ENCODE measurements at regions not wholly inside any gene's neighbourhood (a gene's known extent, or its start where the extent isn't known, plus 50 kb on each side); places are given as distances from the start of the nearest gene placed in this dataset.

- Histone ChIP-seq H3K27me3 (ENCODE audit: control insufficient read depth, insufficient read depth, low read length) (no peaks in the 10 kb centered on the region), H3K4me3 (ENCODE audit: low read depth, low read length) (no peak overlapping the region), H3K9me3 (ENCODE audit: control insufficient read depth, insufficient read depth, low read length) (no peaks in the 10 kb centered on the region), H3K27ac (ENCODE audit: low read depth, low read length) (no peak overlapping the region)
- ChIA-PET POLR2A (no interaction called here), CTCF (interaction anchor here (1.0 kb wide), 1 partner anchor 259 kb away, joined by 3 read pairs; no protein-coding TSS in a partner anchor)
- no peak for DNase-seq (ENCODE audit: low read depth, low spot score)
- TF ChIP-seq, protein P1, sequence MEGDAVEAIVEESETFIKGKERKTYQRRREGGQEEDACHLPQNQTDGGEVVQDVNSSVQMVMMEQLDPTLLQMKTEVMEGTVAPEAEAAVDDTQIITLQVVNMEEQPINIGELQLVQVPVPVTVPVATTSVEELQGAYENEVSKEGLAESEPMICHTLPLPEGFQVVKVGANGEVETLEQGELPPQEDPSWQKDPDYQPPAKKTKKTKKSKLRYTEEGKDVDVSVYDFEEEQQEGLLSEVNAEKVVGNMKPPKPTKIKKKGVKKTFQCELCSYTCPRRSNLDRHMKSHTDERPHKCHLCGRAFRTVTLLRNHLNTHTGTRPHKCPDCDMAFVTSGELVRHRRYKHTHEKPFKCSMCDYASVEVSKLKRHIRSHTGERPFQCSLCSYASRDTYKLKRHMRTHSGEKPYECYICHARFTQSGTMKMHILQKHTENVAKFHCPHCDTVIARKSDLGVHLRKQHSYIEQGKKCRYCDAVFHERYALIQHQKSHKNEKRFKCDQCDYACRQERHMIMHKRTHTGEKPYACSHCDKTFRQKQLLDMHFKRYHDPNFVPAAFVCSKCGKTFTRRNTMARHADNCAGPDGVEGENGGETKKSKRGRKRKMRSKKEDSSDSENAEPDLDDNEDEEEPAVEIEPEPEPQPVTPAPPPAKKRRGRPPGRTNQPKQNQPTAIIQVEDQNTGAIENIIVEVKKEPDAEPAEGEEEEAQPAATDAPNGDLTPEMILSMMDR (IDR thresholded peaks at IDR 0.05; ENCODE audit: low read depth, low read length), result no peak
Measured at GRCh38 chr3:152097120-152097519, 171.6 kb upstream of the MBNL1 start.

DNA sequence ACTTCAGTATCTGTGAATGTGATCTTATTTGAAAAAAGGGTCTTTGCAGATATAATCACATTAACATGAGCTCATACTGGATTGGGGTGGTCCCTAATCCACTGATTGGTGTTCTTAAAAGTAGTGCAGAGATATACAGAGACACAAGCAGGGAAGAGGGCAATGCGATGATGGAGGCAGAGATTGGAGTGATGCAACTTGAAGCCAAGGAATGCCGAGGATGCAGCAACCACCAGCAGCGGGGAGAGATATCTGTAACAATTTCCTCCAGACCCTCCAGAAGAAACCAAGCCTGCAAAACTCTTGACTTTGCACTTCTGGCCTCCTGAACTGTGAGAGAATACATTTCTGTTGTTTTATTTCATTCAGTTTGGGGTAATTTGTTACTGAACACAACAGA is 171.0 kb upstream of the MBNL1 start:
- H3K27ac ChIP-seq (ENCODE audit: low read depth, low read length), result no peak overlapping the region
- TF ChIP-seq, protein P1 (IDR thresholded peaks at IDR 0.05; ENCODE audit: low read depth, low read length), result no peak
- POLR2A ChIA-PET, result no interaction called here
- DNase-seq (ENCODE audit: low read depth, low spot score), result no peak
- no peak overlapping the region for H3K4me3 ChIP-seq (ENCODE audit: low read depth, low read length)
- H3K27me3 ChIP-seq (ENCODE audit: control insufficient read depth, insufficient read depth, low read length), result no peaks in the 10 kb centered on the region
- CTCF ChIA-PET, result no interaction called here
- no peaks in the 10 kb centered on the region for H3K9me3 ChIP-seq (ENCODE audit: control insufficient read depth, insufficient read depth, low read length)

DNA sequence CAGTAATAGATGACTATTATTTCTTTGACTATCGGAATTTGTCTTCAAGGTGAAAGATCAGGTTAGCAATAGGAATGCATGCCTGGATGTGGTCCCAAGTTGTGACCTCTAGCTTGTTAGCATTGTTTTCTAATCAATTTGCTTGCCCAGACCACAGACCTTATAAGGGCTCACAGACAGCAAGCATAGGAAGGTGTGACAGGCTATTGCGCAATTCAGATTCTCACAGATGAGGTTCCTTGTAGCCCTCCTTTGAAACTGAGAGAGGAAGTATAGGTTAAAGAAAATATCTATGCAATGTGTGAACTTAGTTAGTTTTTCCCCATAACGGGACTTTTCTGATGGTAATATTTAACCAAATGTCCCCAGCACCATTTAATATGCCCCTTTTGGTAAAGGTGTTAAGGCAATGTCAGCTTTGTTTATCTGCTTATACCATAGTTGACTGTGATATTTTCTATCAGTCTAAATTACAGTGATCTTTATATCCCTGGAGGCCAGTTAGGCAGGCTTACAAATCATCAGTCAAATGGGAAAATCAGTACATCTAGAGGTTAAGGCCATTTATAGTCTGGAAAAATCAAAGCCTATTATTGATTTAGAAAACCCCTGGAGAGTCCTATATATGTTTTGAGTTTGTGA is 168.1 kb upstream of the MBNL1 start:
- POLR2A ChIA-PET, result no interaction called here
- CTCF ChIA-PET, result no interaction called here
- H3K27me3 ChIP-seq (ENCODE audit: control insufficient read depth, insufficient read depth, low read length), result no peaks in the 10 kb centered on the region
- no peak overlapping the region for H3K27ac ChIP-seq (ENCODE audit: low read depth, low read length)
- no peaks in the 10 kb centered on the region for H3K9me3 ChIP-seq (ENCODE audit: control insufficient read depth, insufficient read depth, low read length)
- no peak overlapping the region for H3K4me3 ChIP-seq (ENCODE audit: low read depth, low read length)
- DNase-seq (ENCODE audit: low read depth, low spot score), result no peak
- TF ChIP-seq, protein P1 (IDR thresholded peaks at IDR 0.05; ENCODE audit: low read depth, low read length), result no peak

DNA sequence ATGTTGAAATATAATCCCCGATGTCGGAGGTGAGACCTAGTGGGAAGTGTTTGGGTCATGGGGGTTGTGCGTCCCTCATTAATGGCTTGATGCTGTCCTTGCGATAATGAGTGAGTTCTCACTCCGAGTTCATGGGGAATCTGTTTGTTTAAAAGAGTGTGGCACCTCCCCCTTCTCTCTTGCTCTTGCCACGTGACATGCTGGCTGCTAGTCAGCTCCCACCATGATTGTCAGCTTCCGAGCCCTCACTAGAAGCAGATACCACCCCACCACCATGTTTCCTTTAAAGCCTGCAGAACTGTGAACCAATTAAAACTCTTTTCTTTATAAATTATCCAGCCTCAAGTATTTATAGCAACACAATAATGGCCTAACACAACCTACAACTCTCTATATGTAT is 166.3 kb upstream of the MBNL1 start:
- POLR2A ChIA-PET, result no interaction called here
- CTCF ChIA-PET, result no interaction called here
- Histone ChIP-seq H3K27ac (ENCODE audit: low read depth, low read length) (no peak overlapping the region), H3K27me3 (ENCODE audit: control insufficient read depth, insufficient read depth, low read length) (no peaks in the 10 kb centered on the region), H3K4me3 (ENCODE audit: low read depth, low read length) (no peak overlapping the region), H3K9me3 (ENCODE audit: control insufficient read depth, insufficient read depth, low read length) (no peaks in the 10 kb centered on the region)
- no peak for DNase-seq (ENCODE audit: low read depth, low spot score)
- TF ChIP-seq, protein P1 (IDR thresholded peaks at IDR 0.05; ENCODE audit: low read depth, low read length), result no peak

DNA sequence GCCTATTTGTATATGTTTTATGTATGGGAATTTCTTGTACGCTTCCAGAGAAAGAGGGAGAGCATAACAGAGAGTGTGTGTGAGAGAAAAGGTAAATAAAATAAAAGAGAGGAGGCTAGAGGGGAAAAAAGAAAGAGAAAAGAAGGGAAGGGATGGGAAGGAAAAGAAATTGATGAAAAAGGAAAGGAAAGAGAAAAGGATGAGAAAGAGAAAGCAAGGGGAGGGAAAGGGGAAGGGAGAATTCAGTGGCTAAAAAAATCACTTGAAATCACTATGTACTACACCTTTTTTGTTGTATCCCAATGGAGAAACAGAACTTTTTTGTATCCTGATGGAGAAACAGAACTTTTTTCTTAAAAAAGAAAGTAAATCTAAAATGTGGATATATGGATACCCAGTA is 165.5 kb upstream of the MBNL1 start:
- no peak overlapping the region for H3K4me3 ChIP-seq (ENCODE audit: low read depth, low read length)
- TF ChIP-seq, protein P1 (IDR thresholded peaks at IDR 0.05; ENCODE audit: low read depth, low read length), result no peak
- POLR2A ChIA-PET, result no interaction called here
- H3K27ac ChIP-seq (ENCODE audit: low read depth, low read length), result no peak overlapping the region
- H3K27me3 ChIP-seq (ENCODE audit: control insufficient read depth, insufficient read depth, low read length), result no peaks in the 10 kb centered on the region
- no peaks in the 10 kb centered on the region for H3K9me3 ChIP-seq (ENCODE audit: control insufficient read depth, insufficient read depth, low read length)
- CTCF ChIA-PET, result no interaction called here
- DNase-seq (ENCODE audit: low read depth, low spot score), result no peak
